Stomach smooth muscle (tissue), 2 donors: ENCODE measurements at regions not wholly inside any gene's neighbourhood (a gene's known extent, or its start where the extent isn't known, plus 50 kb on each side); places are given as distances from the start of the nearest gene placed in this dataset.

Experiments
- H3K27ac ChIP-seq: one replicate; pipeline ENCODE4 v1.7.0; 2013; ENCODE audit warnings: mild to moderate bottlenecking, low read length, inconsistent platforms
- H3K27me3 ChIP-seq, 2 donors: one replicate each; pipeline ENCODE4 v1.7.0; 2013; ENCODE audit warnings: low read length in 2 of 2; ENCODE audit not compliant: insufficient read depth in 2 of 2, control insufficient read depth in 1 of 2
- H3K36me3 ChIP-seq, 2 donors: one replicate each; pipeline ENCODE4 v1.7.0; 2013; ENCODE audit warnings: low read length in 2 of 2; ENCODE audit not compliant: control insufficient read depth in 2 of 2, insufficient read depth in 2 of 2
- H3K4me1 ChIP-seq: one replicate; pipeline ENCODE4 v1.7.0; 2013; ENCODE audit warnings: low read length; ENCODE audit not compliant: control insufficient read depth, insufficient read depth
- H3K4me3 ChIP-seq, 2 donors: one replicate each; pipeline ENCODE4 v1.7.0; 2013; ENCODE audit warnings: low read length in 2 of 2
- H3K9ac ChIP-seq, 2 donors: one replicate each; pipeline ENCODE4 v1.7.0; 2013; ENCODE audit warnings: low read length in 2 of 2, mild to moderate bottlenecking in 1 of 2
- H3K9me3 ChIP-seq, 2 donors: one replicate each; pipeline ENCODE4 v1.7.0; 2013; ENCODE audit warnings: low read length in 2 of 2; ENCODE audit not compliant: control insufficient read depth in 2 of 2
- donor health status: healthy.
- donor health status: Pancreatic carcinoma.

- Histone ChIP-seq H3K9ac (no peak overlapping the region), H3K4me1 (no peaks in the 10 kb centered on the region), H3K9me3 (no peaks in the 10 kb centered on the region), H3K27me3 (no peaks in the 10 kb centered on the region), H3K27ac (no peak overlapping the region), H3K36me3 (no peaks in the 10 kb centered on the region), H3K4me3 (no peak overlapping the region)
These were observed 939.9 kb upstream of the GHITM start for GRCh38 chr10:83199374-83199773.

DNA sequence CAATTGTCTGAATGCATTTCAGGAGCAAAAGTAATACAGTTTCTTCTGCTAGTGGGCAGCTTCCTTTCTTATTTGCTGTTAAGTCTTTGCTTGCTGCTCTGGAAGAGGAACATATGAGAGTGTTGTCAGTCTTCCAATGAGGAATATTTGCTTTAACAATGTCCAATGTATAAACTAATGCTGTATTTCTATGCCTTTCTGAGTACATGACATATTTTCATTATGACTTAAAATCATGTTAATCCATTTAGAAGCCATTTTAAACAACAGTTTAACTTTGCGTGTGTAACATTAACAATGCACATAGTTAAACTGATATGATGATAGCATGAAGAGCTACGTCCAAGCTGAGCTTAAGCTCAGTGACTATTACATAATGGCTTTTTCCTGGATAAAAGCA is 933.4 kb upstream of the GHITM start:
- no peaks in the 10 kb centered on the region for H3K9me3 ChIP-seq
- H3K36me3 ChIP-seq: no peaks in the 10 kb centered on the region
- no peak overlapping the region for H3K27ac ChIP-seq
- H3K27me3 ChIP-seq: no peaks in the 10 kb centered on the region
- H3K4me1 ChIP-seq: no peaks in the 10 kb centered on the region
- no peak overlapping the region for H3K9ac ChIP-seq
- H3K4me3 ChIP-seq: no peak overlapping the region

DNA sequence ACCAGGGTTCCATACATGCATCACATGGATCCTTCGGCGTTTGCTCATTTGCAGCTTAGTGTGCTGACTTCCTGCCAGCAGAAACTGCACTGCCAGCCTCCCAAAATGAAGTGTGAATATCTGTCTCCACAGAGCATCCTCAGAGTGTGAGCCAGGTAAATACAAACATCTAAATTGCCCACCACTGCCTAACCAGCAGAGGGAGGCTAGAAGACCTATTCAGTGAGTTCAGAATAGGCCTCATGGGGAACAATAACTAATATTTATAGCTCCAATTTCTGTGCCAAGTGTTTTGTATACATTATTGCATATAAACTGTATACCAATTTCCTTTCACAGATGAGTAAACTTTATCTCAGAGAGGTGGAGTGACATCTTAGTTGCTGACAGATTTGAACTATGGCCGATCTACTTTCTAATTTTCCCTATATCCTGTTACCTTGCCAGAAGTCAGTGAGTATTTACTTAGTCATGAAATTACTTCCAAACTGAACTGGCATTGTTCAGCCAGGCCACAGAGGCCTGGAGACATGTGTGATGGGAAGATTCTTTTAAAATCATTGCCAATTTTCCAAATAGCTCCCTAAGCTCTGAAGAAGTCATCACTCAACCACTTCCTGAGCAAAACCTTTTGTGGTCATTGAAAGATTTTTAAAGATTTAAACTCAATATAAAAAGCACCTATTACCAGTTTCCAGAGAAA is 926.5 kb upstream of the GHITM start:
- H3K9me3 ChIP-seq: no peaks in the 10 kb centered on the region
- H3K4me3 ChIP-seq: no peak overlapping the region
- no peak overlapping the region for H3K9ac ChIP-seq
- no peaks in the 10 kb centered on the region for H3K4me1 ChIP-seq
- no peaks in the 10 kb centered on the region for H3K27me3 ChIP-seq
- no peak overlapping the region for H3K27ac ChIP-seq
- H3K36me3 ChIP-seq: no peaks in the 10 kb centered on the region

GRCh38 chr10:83214136-83214535 is 925.2 kb upstream of the GHITM start:
- Histone ChIP-seq H3K4me1 (no peaks in the 10 kb centered on the region), H3K9me3 (no peaks in the 10 kb centered on the region), H3K36me3 (no peaks in the 10 kb centered on the region), H3K9ac (no peak overlapping the region), H3K27ac (no peak overlapping the region), H3K27me3 (no peaks in the 10 kb centered on the region), H3K4me3 (no peak overlapping the region)

GRCh38 chr10:83218205-83218604 is 921.1 kb upstream of the GHITM start:
- Histone ChIP-seq H3K27me3 (no peaks in the 10 kb centered on the region), H3K4me3 (no peak overlapping the region)

GRCh38 chr10:83222300-83222699 is 917.0 kb upstream of the GHITM start:
- Histone ChIP-seq H3K27ac (no peak overlapping the region), H3K9ac (no peak overlapping the region), H3K4me1 (no peaks in the 10 kb centered on the region), H3K27me3 (no peaks in the 10 kb centered on the region), H3K9me3 (no peaks in the 10 kb centered on the region), H3K4me3 (no peak overlapping the region), H3K36me3 (no peaks in the 10 kb centered on the region)

More at GRCh38 chr10:83218205-83218604, 921.1 kb upstream of the GHITM start:
- no peak overlapping the region for H3K9ac ChIP-seq
- H3K9me3 ChIP-seq: no peaks in the 10 kb centered on the region
- H3K27ac ChIP-seq: no peak overlapping the region
- no peaks in the 10 kb centered on the region for H3K36me3 ChIP-seq
- H3K4me1 ChIP-seq: no peaks in the 10 kb centered on the region

- H3K4me1 ChIP-seq: no peaks in the 10 kb centered on the region
- no peaks in the 10 kb centered on the region for H3K36me3 ChIP-seq
- no peak overlapping the region for H3K27ac ChIP-seq
- no peak overlapping the region for H3K4me3 ChIP-seq
- no peaks in the 10 kb centered on the region for H3K27me3 ChIP-seq
- no peak overlapping the region for H3K9ac ChIP-seq
- H3K9me3 ChIP-seq: no peaks in the 10 kb centered on the region
These were observed 916.2 kb upstream of the GHITM start for GRCh38 chr10:83222832-83223742.

DNA sequence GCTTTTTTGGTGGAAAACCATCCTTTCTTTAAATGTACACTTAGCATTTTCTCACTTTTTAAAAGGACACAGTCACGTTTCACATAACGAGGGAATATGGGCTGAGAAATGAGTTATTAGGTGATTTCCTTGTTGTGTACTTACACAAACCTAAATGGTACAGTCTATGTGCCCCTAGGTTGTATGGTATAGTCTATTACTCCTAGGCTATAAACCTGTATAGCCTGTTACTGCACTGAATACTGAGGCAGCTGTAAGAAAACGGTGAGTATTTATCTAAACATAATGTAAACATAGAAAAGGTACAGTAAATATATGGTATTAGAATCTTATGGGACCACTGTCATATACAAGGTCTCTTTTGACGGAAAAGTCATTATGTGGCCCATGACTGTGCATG is 913.5 kb upstream of the GHITM start:
- Histone ChIP-seq H3K4me3 (no peak overlapping the region), H3K27ac (no peak overlapping the region), H3K36me3 (no peaks in the 10 kb centered on the region), H3K4me1 (no peaks in the 10 kb centered on the region), H3K9me3 (no peaks in the 10 kb centered on the region), H3K9ac (no peak overlapping the region), H3K27me3 (no peaks in the 10 kb centered on the region)

GRCh38 chr10:83229991-83230390 is 909.3 kb upstream of the GHITM start:
- H3K4me1 ChIP-seq: no peaks in the 10 kb centered on the region
- H3K36me3 ChIP-seq: no peaks in the 10 kb centered on the region
- no peak overlapping the region for H3K27ac ChIP-seq
- H3K9me3 ChIP-seq: no peaks in the 10 kb centered on the region
- H3K4me3 ChIP-seq: no peak overlapping the region
- H3K9ac ChIP-seq: no peak overlapping the region
- no peaks in the 10 kb centered on the region for H3K27me3 ChIP-seq

- H3K9ac ChIP-seq: no peak overlapping the region
- H3K27ac ChIP-seq: no peak overlapping the region
- no peaks in the 10 kb centered on the region for H3K36me3 ChIP-seq
- H3K9me3 ChIP-seq: no peaks in the 10 kb centered on the region
- no peaks in the 10 kb centered on the region for H3K4me1 ChIP-seq
- H3K4me3 ChIP-seq: no peak overlapping the region
- no peaks in the 10 kb centered on the region for H3K27me3 ChIP-seq
These were observed 905.6 kb upstream of the GHITM start for GRCh38 chr10:83233691-83234090.
